ENCODE measurements at regions not wholly inside any gene's neighbourhood (a gene's known extent, or its start where the extent isn't known, plus 50 kb on each side); places are given as distances from the start of the nearest gene placed in this dataset.

DNA sequence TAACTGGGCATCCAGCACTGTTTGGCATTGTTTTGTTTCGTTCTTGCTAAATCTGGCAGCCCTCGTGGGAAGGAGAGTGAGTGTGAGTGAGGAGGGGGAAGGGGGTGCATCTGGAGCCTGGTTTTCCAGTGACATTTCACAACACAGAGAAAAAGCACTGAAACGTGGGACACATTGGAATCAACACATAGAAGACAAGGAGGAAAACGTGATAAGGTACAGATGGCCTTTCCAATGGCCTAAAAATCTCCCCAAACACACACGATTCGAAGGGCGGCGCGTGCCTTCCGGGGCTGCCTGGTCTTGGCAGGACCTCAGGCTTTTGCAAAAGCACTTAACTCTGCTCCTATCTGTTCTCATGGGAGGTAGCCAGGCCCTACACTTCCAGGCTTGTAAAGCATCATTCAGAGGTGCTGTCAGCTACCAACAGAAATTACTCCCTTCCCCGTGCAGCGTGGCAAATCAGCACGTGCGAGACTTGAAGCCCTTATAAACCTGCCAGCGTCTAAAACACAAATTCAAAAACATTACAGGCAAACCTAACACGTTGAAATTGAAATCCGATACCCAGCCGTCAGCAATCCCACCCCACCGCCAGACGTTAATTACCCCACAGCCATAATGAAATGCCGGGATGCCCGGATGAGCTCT is 129.4 kb downstream of the OLFM1 start:
- TF ChIP-seq, protein P1, sequence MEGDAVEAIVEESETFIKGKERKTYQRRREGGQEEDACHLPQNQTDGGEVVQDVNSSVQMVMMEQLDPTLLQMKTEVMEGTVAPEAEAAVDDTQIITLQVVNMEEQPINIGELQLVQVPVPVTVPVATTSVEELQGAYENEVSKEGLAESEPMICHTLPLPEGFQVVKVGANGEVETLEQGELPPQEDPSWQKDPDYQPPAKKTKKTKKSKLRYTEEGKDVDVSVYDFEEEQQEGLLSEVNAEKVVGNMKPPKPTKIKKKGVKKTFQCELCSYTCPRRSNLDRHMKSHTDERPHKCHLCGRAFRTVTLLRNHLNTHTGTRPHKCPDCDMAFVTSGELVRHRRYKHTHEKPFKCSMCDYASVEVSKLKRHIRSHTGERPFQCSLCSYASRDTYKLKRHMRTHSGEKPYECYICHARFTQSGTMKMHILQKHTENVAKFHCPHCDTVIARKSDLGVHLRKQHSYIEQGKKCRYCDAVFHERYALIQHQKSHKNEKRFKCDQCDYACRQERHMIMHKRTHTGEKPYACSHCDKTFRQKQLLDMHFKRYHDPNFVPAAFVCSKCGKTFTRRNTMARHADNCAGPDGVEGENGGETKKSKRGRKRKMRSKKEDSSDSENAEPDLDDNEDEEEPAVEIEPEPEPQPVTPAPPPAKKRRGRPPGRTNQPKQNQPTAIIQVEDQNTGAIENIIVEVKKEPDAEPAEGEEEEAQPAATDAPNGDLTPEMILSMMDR (IDR thresholded peaks at IDR 0.05; ENCODE audit: unreplicated experiment), result no peak
- CTCF ChIA-PET, result interaction anchor here (0.5 to 0.9 kb wide), 2 partner anchors 26 to 143 kb away, joined by 3 read pairs; no protein-coding TSS in a partner anchor
- no peak overlapping the region for H3K4me3 Mint-ChIP-seq (ENCODE audit: unreplicated experiment)
- DNase-seq (ENCODE audit: unreplicated experiment), result no peak
- H3K27me3 Mint-ChIP-seq (ENCODE audit: insufficient read depth, unreplicated experiment), result no peaks in the 10 kb centered on the region
- no peak overlapping the region for H3K27ac Mint-ChIP-seq (ENCODE audit: low read depth, unreplicated experiment)
- POLR2A ChIA-PET, result no interaction called here
- no peaks in the 10 kb centered on the region for H3K4me1 Mint-ChIP-seq (ENCODE audit: insufficient read depth, unreplicated experiment)
- BruUV-seq (replicated peaks), result no TSS peak
- intact Hi-C loops (cut with micrococcal nuclease), result no loop called here
- H3K9me3 Mint-ChIP-seq (ENCODE audit: unreplicated experiment), result no peaks in the 10 kb centered on the region
- H3K36me3 Mint-ChIP-seq (ENCODE audit: insufficient read depth, unreplicated experiment), result no peaks in the 10 kb centered on the region

DNA sequence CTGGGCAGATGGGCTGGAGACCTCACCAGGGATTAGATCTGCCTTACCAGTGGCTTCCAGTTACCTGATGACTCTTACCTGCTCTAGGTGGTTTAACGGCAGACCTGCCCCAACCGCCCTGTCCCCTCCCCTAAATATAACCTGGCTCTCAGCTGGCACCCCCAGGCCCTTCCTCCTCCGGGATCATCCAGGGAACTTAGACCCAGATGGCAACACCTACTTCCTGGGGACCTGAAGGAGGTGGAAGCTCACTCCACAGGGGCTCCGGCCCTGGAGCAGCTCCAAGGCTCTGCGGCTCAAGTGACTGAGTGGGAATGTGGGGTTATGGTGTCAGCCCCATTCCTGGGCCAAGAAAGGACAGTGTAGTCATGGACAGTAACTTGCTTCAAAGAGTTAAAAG is 130.4 kb downstream of the OLFM1 start:
- Mint-ChIP-seq H3K9me3 (ENCODE audit: unreplicated experiment) (no peaks in the 10 kb centered on the region), H3K27me3 (ENCODE audit: insufficient read depth, unreplicated experiment) (no peaks in the 10 kb centered on the region), H3K27ac (ENCODE audit: low read depth, unreplicated experiment) (no peak overlapping the region), H3K4me3 (ENCODE audit: unreplicated experiment) (no peak overlapping the region), H3K36me3 (ENCODE audit: insufficient read depth, unreplicated experiment) (no peaks in the 10 kb centered on the region), H3K4me1 (ENCODE audit: insufficient read depth, unreplicated experiment) (no peaks in the 10 kb centered on the region)
- no TSS peak for BruUV-seq (replicated peaks)
- POLR2A ChIA-PET, result no interaction called here
- CTCF ChIA-PET, result interaction anchor here (0.9 kb wide), 1 partner anchor 27 kb away, joined by 3 read pairs; no protein-coding TSS in a partner anchor
- intact Hi-C loops (cut with micrococcal nuclease), result no loop called here
- TF ChIP-seq, protein P1 (IDR thresholded peaks at IDR 0.05; ENCODE audit: unreplicated experiment), result no peak
- no peak for DNase-seq (ENCODE audit: unreplicated experiment)

DNA sequence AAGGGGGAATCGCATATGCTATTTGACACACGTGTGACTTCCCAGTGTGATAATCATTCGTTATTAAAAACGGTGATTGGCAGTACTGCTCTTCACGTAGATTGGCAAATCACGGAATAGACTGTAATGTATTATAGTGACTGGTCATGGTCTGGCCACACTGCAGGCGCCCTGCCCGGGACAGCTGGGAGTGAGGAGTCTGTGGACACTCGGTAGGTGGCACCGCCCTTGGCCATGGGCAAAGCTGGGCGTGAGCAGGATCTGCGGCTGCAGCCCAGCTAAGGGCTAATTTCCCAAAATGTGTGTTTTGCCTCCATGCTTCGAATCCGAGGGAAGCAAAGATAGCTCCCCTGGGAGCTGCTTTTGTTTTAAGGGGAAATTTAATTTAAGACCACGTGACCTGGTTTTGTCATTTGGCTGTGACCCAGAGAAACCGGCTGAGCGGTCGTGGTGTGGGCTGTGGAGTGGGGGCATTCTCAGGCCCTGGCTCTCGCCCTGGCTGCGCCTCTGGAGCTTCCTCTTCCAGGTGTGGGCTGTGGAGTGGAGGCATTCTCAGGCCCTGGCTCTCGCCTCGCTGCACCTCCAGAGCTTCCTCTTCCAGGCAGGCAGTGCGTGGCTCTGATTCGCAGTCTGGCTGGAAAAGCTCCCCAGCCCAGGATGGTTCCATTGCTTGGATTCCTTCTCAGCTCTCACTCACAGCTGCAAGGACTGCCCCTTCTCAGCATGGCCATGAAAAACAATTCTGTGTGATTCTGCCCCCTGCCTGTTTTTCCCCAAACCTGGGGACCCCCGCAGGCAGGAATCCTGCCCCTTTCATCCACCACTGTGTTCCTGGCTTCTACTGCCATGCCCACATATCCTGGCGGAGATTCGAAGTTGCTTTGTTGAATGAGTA is 131.1 kb downstream of the OLFM1 start:
- POLR2A ChIA-PET, result interaction anchor here (0.6 kb wide), 1 partner anchor 308 kb away, joined by 3 read pairs; no protein-coding TSS in a partner anchor
- CTCF ChIA-PET, result no interaction called here
- H3K4me1 Mint-ChIP-seq (ENCODE audit: insufficient read depth, unreplicated experiment), result no peaks in the 10 kb centered on the region
- BruUV-seq (replicated peaks), result no TSS peak
- H3K4me3 Mint-ChIP-seq (ENCODE audit: unreplicated experiment), result no peak overlapping the region
- TF ChIP-seq, protein P1 (IDR thresholded peaks at IDR 0.05; ENCODE audit: unreplicated experiment), result no peak
- no peaks in the 10 kb centered on the region for H3K36me3 Mint-ChIP-seq (ENCODE audit: insufficient read depth, unreplicated experiment)
- intact Hi-C loops (cut with micrococcal nuclease), result no loop called here
- no peaks in the 10 kb centered on the region for H3K27me3 Mint-ChIP-seq (ENCODE audit: insufficient read depth, unreplicated experiment)
- no peak overlapping the region for H3K27ac Mint-ChIP-seq (ENCODE audit: low read depth, unreplicated experiment)
- no peaks in the 10 kb centered on the region for H3K9me3 Mint-ChIP-seq (ENCODE audit: unreplicated experiment)
- DNase-seq (ENCODE audit: unreplicated experiment), result no peak

Measured in MCF 10A (cell line).